ENCODE measurements at regions not wholly inside any gene's neighbourhood (a gene's known extent, or its start where the extent isn't known, plus 50 kb on each side); places are given as distances from the start of the nearest gene placed in this dataset.

GRCh38 chr5:74239261-74239660 lies 401.3 kb downstream of the ENC1 start:
- no peak for DNase-seq
- Mint-ChIP-seq H3K9me3 (no peaks in the 10 kb centered on the region), H3K36me3 (ENCODE audit: insufficient read depth) (no peaks in the 10 kb centered on the region), H3K4me3 (no peak overlapping the region), H3K4me1 (ENCODE audit: low read depth) (no peaks in the 10 kb centered on the region), H3K27me3 (ENCODE audit: low read depth) (peaks cover 8% of the 10 kb centered on the region)
- ATAC-seq = no peak

- Mint-ChIP-seq H3K9me3 (no peaks in the 10 kb centered on the region), H3K4me3 (no peak overlapping the region), H3K36me3 (ENCODE audit: insufficient read depth) (no peaks in the 10 kb centered on the region), H3K4me1 (ENCODE audit: low read depth) (no peaks in the 10 kb centered on the region), H3K27me3 (ENCODE audit: low read depth) (peaks cover 9% of the 10 kb centered on the region)
- DNase-seq (no peak), ATAC-seq (no peak)
Measured at GRCh38 chr5:74237571-74238145, 402.9 kb downstream of the ENC1 start.

DNA sequence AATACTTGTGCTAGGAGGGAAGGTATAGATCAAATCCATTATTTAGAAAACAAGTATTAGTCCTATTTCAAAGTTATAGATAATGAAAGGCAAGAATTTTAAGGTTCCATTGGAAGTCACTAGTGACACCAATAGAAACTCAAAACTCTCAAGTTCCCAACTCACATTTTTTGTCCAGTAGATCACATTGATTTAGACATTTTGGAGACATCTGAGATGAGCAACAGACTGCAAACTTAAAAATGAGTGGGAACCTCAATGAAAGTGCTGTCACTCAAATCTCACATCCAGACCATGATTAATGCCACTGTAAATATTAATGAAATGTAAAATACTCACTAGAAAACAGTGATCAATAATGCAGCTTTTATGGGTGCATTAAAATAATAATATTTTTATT lies 405.0 kb downstream of the ENC1 start:
- Mint-ChIP-seq H3K9me3 (no peaks in the 10 kb centered on the region), H3K4me1 (ENCODE audit: low read depth) (no peaks in the 10 kb centered on the region), H3K4me3 (no peak overlapping the region), H3K36me3 (ENCODE audit: insufficient read depth) (no peaks in the 10 kb centered on the region), H3K27me3 (ENCODE audit: low read depth) (peaks cover 10% of the 10 kb centered on the region)
- ATAC-seq (no peak), DNase-seq (no peak)

GRCh38 chr5:74233571-74233970 lies 407.0 kb downstream of the ENC1 start:
- Mint-ChIP-seq H3K27me3 (ENCODE audit: low read depth) (peaks cover 12% of the 10 kb centered on the region), H3K36me3 (ENCODE audit: insufficient read depth) (no peaks in the 10 kb centered on the region), H3K4me1 (ENCODE audit: low read depth) (no peaks in the 10 kb centered on the region), H3K9me3 (no peaks in the 10 kb centered on the region), H3K4me3 (no peak overlapping the region)
- no peak for DNase-seq
- no peak for ATAC-seq

- Mint-ChIP-seq H3K4me3 (no peak overlapping the region), H3K27me3 (ENCODE audit: low read depth) (peaks cover 9% of the 10 kb centered on the region), H3K9me3 (no peaks in the 10 kb centered on the region), H3K36me3 (ENCODE audit: insufficient read depth) (no peaks in the 10 kb centered on the region), H3K4me1 (ENCODE audit: low read depth) (no peaks in the 10 kb centered on the region)
- ATAC-seq (no peak), DNase-seq (no peak)
Measured at GRCh38 chr5:74233091-74233490, 407.4 kb downstream of the ENC1 start.

DNA sequence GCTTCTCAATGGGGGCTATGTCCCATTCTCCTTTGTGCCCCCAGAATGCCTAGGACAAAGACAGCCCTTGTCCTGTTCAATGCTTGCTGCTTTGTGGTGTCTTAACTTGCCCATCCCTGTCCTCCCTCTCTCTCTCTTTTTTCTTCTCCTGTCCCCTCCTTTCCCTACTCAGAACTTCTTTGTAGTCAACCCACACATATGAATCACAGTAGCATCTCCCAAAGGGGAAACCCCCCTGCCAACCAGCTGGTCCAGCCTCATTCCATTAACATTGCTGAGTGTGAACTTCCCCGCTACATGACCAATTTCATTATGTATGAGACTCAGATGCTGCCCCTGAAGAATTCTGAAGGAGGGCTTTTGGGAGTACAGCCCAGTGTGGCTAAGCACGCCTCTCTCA lies 408.3 kb downstream of the ENC1 start:
- no peak for DNase-seq
- no peaks in the 10 kb centered on the region for H3K36me3 Mint-ChIP-seq (ENCODE audit: insufficient read depth)
- no peaks in the 10 kb centered on the region for H3K9me3 Mint-ChIP-seq
- H3K4me1 Mint-ChIP-seq (ENCODE audit: low read depth) = no peaks in the 10 kb centered on the region
- peaks cover 12% of the 10 kb centered on the region for H3K27me3 Mint-ChIP-seq (ENCODE audit: low read depth)
- no peak overlapping the region for H3K4me3 Mint-ChIP-seq
- peak in 1 of 2 donors; percentile 59 for ATAC-seq

DNA sequence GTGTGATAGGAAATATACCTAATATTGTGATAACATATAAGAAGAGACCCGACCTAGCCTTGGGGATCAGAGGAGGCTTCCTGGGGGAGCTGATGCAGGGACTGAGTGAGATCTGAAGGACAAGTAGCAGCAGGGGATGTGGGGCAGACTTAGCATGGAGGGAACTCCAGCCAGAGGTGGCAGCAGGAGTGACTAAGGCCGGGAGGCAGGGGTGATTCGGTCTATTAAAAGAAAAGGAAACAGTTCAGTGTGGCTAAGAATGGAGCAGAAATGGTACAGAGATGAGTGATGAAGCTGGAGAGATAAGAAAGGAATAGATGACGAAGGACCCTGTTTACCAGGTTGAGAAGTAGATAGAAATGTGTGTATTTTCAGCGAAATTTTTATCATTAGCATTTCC lies 408.8 kb downstream of the ENC1 start:
- Mint-ChIP-seq H3K9me3 (no peaks in the 10 kb centered on the region), H3K4me1 (ENCODE audit: low read depth) (no peaks in the 10 kb centered on the region), H3K4me3 (no peak overlapping the region), H3K27me3 (ENCODE audit: low read depth) (peaks cover 12% of the 10 kb centered on the region), H3K36me3 (ENCODE audit: insufficient read depth) (no peaks in the 10 kb centered on the region)
- DNase-seq (no peak), ATAC-seq (no peak)

DNA sequence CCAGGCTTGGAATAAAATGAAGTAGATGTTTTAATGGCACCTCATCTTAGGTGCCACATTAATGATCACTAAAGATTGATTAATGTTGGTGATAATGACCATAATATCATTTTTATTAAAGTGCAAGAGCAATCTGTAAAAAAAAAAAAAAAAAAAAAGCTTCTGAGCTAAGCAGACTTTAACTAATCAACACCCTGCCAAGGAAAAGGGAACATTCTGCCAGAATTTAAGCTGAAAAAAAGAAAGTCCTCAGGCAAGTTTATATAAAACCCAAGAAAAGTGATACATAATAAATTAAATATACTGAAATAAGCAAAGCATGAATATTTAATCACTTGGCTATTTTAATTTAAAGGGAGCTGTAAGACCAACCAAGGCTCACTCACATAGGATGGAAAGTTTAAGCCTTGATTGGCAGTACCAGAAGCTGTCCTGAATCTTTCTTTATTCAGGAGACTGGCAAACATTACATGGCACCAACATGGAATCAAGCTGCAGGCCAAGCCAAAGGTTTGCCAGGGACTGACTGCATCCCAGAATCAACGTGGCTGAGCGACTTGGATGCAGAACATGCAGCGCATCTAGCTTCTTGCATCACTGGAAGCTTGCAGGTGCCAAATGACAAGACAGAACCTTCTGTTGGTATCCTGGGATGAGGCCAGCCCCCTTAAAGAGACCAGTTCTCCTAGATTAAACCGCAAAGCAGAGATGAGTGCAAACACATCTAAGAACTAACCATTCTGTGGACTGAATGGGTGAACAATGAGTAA lies 413.6 kb downstream of the ENC1 start:
- ATAC-seq = no peak
- no peaks in the 10 kb centered on the region for H3K9me3 Mint-ChIP-seq
- no peak for DNase-seq
- peaks cover 17% of the 10 kb centered on the region for H3K27me3 Mint-ChIP-seq (ENCODE audit: low read depth)
- no peaks in the 10 kb centered on the region for H3K4me1 Mint-ChIP-seq (ENCODE audit: low read depth)
- H3K4me3 Mint-ChIP-seq = no peak overlapping the region
- H3K36me3 Mint-ChIP-seq (ENCODE audit: insufficient read depth) = no peaks in the 10 kb centered on the region

DNA sequence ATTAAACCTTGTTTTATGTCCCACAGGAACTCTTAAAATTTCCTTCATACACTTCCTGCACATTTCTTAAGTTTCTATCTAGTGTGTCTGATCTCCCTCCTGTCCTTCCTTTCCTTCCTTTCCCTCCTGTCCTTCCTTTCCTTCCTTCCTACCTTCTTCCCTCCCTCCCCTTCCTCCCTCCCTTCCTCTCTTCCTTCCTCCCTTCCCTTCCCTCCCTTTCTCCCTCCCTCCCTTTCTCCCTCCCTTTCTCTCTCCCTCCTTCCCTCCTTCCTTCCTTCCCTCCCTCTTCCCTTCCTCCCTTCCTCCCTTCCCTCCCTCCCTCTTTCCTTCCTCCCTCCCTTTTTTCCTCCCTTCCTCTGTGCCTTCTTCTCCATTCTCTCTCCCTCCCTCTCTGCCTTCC lies 414.9 kb downstream of the ENC1 start:
- DNase-seq = no peak
- ATAC-seq = no peak
- Mint-ChIP-seq H3K4me1 (ENCODE audit: low read depth) (no peaks in the 10 kb centered on the region), H3K36me3 (ENCODE audit: insufficient read depth) (no peaks in the 10 kb centered on the region), H3K9me3 (no peaks in the 10 kb centered on the region), H3K27me3 (ENCODE audit: low read depth) (peaks cover 12% of the 10 kb centered on the region), H3K4me3 (no peak overlapping the region)

GRCh38 chr5:74224331-74224730 lies 416.2 kb downstream of the ENC1 start:
- ATAC-seq (no peak), DNase-seq (no peak)
- Mint-ChIP-seq H3K27me3 (ENCODE audit: low read depth) (peaks cover 10% of the 10 kb centered on the region), H3K4me1 (ENCODE audit: low read depth) (no peaks in the 10 kb centered on the region), H3K9me3 (no peaks in the 10 kb centered on the region), H3K4me3 (no peak overlapping the region), H3K36me3 (ENCODE audit: insufficient read depth) (no peaks in the 10 kb centered on the region)

DNA sequence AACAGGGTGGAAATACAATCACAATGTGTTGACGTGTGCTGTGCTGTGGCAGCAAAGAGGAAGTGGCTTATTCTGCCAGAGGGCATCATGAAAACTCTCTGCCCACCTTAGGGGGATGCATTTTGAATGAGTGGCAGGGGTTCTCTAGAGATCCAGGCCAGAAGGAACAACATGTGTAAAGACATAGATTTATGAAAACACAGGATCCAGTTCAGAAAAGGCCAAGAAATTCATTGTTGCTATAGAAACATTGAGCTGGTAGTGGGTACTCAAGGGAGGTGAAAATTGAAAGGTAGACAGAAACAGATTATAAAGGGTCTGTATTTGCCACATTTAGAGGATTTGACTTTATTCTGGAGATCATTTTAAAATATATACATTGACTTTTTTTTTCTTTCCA lies 417.7 kb downstream of the ENC1 start:
- Mint-ChIP-seq H3K9me3 (no peaks in the 10 kb centered on the region), H3K36me3 (ENCODE audit: insufficient read depth) (no peaks in the 10 kb centered on the region), H3K4me3 (no peak overlapping the region), H3K4me1 (ENCODE audit: low read depth) (no peaks in the 10 kb centered on the region), H3K27me3 (ENCODE audit: low read depth) (peaks cover 10% of the 10 kb centered on the region)
- DNase-seq (no peak), ATAC-seq (no peak)

- Mint-ChIP-seq H3K4me1 (ENCODE audit: low read depth) (no peaks in the 10 kb centered on the region), H3K36me3 (ENCODE audit: insufficient read depth) (no peaks in the 10 kb centered on the region), H3K9me3 (no peaks in the 10 kb centered on the region), H3K4me3 (no peak overlapping the region), H3K27me3 (ENCODE audit: low read depth) (peaks cover 8% of the 10 kb centered on the region)
- ATAC-seq (no peak), DNase-seq (no peak)
Measured at GRCh38 chr5:74221413-74221812, 419.1 kb downstream of the ENC1 start.

- Mint-ChIP-seq H3K27me3 (ENCODE audit: low read depth) (peaks cover 2% of the 10 kb centered on the region), H3K4me3 (no peak overlapping the region), H3K36me3 (ENCODE audit: insufficient read depth) (no peaks in the 10 kb centered on the region), H3K9me3 (no peaks in the 10 kb centered on the region), H3K4me1 (ENCODE audit: low read depth) (no peaks in the 10 kb centered on the region)
- DNase-seq (no peak), ATAC-seq (no peak)
Measured at GRCh38 chr5:74216012-74216411, 424.5 kb downstream of the ENC1 start.

DNA sequence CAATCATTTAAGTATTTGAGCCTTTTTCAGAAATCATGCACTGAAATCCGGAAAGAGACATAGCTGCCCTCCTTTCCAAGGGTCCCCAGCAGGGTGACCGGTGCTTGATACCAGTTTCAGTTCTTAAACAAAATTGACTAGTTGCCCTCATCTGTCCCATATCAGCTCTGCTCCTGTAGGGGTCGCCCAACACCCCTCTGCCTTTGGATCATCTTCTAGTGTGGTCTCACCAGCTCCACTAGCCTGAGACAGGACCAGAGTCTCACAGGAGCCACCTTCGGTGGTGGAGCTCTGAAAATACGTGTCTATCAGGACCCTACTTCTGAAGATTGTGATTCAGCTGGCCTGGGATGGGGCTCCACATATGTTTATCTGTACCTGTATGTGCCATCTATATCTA lies 428.2 kb downstream of the ENC1 start:
- H3K27me3 Mint-ChIP-seq (ENCODE audit: low read depth) = peaks cover 2% of the 10 kb centered on the region
- H3K36me3 Mint-ChIP-seq (ENCODE audit: insufficient read depth) = no peaks in the 10 kb centered on the region
- DNase-seq (no peak), ATAC-seq (no peak)
- no peak overlapping the region for H3K4me3 Mint-ChIP-seq
- H3K4me1 Mint-ChIP-seq (ENCODE audit: low read depth) = no peaks in the 10 kb centered on the region
- no peaks in the 10 kb centered on the region for H3K9me3 Mint-ChIP-seq

DNA sequence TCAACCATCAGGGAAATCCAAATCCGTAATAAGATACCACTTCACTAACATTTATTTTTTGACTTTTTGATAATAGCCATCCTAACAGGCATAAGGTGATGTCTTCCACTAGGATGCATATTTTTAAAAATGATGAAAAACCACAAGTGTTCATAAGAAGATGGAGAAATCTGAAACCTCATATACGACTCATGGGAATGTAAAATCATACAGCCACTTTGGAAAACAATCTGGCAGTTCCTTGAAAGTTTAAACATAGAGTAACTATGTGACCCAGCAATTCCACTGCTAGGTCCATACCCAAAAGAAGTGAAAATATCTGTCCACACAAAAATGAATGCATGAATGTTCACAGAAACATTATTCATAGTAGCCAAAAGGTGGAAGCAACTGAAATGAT lies 431.0 kb downstream of the ENC1 start:
- no peaks in the 10 kb centered on the region for H3K9me3 Mint-ChIP-seq
- peaks cover 2% of the 10 kb centered on the region for H3K27me3 Mint-ChIP-seq (ENCODE audit: low read depth)
- ATAC-seq (no peak), DNase-seq (no peak)
- no peaks in the 10 kb centered on the region for H3K4me1 Mint-ChIP-seq (ENCODE audit: low read depth)
- H3K36me3 Mint-ChIP-seq (ENCODE audit: insufficient read depth) = no peaks in the 10 kb centered on the region
- H3K4me3 Mint-ChIP-seq = no peak overlapping the region
